GM19238 (cell line): ENCODE measurements at regions not wholly inside any gene's neighbourhood (a gene's known extent, or its start where the extent isn't known, plus 50 kb on each side); places are given as distances from the start of the nearest gene placed in this dataset.

ENCODE experiments used
- DNase-seq: peaks from one replicate; pipeline ENCODE4 v3.0.0; 2011; ENCODE audit warnings: low spot score; ENCODE audit not compliant: insufficient read length

DNA sequence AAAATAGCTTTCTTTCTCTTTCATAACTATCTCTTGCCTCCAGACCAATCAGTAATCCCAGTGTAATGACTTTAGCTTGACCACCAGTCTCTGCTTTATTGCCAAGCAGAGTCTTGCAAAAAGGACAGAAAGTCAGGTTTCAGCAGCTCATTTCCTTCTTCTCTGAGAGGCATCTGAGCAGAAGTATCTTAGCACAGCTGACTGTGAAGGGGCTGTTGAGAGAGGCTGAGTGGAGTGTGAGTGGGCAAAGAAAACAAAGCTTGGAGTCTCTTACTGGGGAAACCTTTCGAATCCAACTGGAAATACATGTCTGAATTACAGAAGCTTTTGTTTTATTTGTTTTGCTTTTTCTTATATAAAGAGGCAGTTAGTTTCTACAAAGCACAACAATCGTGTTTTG, 170.3 kb upstream of the IGFBP7 start:
- no peak for DNase-seq

DNA sequence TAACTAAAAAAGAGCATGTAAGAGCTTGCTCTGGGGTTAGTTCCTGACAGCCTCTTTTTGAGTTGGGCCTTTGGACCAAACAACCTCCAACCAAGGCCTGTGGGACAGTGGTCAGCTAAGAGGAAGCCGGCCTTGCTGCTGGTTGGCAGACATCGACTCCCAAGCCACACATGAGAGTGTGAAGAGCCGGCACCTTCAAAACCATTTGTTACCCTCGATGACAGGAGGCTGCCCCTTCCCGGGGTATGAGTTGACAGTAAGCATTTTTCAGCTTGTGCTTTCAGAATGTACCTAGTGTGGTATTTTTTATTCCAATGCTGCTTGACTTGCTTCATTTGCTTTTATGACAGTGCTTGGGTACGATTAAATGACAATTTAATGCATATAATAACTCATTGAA, 168.6 kb upstream of the IGFBP7 start:
- no peak for DNase-seq

DNA sequence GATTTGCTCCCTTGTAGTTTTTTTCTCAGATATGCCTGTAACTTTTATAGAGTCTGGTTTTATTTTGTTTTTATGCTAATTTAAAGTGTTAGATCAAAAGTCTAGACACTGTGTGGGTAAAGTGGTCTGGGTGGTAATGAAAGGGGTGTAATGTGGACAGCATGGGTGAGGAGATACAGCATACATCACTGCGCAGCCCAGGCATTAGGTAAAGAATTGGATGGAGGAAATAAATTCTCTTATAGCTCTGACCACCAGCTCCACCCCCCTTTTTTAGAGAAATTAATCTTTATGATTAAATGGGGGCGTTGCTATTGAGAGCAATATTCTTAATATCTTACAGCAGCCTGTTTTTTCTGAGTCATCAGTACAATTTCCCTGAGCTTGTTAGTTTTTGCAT, 163.9 kb upstream of the IGFBP7 start:
- DNase-seq, result no peak

DNA sequence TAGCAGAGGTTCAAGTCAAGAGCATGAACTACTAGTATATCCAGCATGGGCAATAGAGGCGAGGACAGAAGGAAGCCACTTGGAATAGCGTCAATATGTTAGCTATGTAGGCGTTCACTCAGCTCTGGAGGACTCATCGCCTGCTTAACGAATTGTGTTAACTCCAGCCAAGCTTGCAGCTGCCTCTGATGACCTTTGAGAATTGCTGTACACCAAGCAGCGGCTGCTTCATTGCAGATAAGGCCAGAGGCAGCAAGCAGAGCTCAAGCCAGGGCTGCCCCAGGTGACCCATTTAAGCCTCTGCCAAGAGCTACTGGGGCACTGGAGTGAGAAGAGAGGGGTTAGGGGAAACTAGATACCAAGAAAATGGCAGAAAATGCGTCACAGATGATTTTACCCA, 160.2 kb upstream of the IGFBP7 start:
- DNase-seq, result no peak

DNA sequence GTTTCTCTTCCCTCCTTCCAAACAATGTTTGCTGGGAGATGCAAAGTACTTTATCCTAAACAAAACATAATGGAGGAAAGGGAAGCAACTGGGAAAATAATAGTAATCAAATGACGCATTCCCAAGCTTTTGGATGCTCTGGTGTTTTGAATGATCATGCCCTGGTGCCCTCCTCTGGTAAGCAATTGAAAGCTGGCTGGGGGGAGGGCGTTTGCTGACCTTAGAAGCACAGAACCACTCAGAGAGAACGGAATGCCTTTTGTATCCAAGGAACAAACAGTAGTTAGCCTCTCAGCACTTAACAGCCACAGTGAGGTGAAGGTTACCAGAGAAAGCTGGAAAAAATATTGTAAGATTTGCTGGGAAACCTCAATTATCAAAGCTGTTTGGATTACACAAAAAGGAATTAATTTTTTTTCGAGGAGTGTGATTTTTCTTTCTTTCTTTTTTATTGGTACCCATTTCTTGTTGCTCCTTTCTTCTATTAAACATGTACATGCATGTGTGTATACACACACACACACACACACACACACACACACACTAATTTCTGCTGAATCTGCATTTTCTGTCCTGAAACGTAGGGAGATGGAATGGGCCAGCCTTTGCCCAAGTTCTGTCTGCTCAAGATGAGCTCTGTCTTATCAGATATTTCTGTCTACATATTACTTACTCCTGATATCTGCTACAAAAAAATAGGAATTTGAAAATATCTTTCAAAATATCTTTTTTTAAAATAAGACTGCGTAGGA, 155.8 kb upstream of the IGFBP7 start:
- no peak for DNase-seq

DNA sequence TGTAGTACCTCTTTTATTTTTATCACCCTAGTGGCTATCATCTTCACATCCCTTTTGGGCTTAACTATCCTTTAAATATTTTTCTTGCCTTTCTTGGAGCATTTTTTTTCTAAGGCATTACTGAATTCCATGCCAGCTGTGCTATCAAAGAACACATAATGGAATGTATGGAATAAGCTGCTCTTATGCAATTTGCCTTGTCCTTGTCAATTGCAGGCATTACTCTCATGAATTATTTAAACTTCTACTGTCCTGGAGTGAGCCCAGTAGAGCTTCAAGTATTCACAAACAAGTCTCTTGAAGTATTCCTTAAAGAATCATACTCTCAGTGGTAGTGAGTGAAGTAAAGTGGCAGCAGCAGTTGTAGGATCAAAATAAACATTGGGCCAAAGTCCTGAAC, 144.6 kb upstream of the IGFBP7 start:
- no peak for DNase-seq

DNA sequence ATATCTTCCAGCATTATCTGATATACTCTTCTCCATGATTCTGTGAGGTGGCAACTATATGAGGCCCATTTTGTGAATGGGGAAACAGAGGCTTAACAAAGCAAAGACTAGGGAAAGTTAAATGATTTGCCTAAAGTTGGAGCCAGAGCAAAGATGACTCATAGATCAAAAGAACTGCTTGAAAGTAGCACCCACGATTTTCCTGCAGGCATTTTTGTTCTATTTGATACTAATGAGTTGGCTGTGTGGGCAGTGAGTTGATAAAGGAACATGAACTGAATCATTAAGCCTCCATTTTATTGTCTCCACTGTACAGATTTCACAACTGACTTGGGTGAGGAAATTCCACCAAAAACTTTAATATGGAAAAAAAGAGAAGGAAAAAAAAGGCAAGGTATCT, 138.9 kb upstream of the IGFBP7 start:
- DNase-seq, result no peak

DNA sequence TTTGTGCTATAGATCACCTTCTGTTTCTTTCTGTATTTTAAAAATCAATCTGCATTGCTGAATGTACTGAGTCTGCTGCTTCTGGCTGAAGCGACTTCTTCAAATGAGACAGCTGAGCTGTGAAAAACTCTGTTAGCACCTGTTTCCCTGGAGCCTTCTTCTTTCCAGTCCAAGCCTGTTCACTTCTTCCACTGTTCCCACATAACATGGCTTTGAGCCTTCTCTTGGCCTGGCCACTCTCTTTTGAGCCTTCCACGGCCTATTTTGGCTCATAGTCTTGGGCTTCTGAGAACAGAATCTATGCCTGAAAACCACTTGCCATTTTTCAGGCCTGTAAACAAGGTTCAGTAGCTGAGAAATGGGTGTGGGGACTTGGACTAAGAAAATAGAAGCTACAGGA, 132.9 kb upstream of the IGFBP7 start:
- DNase-seq, result no peak

DNA sequence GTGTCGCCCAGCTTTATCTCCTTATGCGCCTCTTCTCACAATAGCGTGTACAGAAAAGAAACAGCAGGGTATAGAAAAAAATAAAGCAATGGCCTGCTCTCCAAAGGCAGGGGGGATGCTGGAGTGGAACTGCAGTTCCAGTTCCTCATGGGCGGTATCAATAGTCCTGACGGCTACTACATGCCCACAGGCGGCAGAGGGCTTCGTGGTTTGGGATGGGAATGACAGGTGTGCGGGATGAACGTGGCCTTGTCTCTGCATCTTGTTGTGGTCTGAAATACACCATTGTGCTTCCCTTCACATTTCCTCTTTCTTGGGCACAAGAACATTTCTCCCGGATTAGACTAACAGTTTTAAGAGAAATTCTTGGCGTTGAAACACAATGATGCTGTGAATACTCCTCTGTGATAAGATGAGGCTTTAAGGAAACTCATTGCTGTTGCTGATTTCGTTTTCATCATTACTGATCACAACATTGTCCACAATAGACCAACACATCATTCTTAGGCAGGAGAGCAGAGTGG, 124.1 kb upstream of the IGFBP7 start:
- DNase-seq, result no peak

DNA sequence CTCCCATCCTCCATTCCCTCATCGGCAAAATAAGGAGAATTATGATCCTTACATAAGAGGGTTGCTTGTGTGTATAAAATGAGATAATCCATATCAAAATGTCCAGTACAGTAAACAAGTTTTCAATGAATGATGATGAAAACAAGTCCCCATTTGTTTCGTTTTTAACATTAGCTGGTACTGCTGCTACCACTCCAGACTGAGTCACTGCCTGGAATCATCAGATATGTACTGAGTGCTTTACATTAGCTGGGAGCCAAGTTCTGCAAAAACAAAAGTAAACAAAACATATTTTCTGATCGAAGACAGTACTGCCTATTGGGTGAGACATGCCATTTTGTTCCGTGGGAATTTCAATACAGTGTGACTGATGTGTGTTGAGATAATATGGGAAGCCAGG, 123.2 kb upstream of the IGFBP7 start:
- DNase-seq, result no peak

DNA sequence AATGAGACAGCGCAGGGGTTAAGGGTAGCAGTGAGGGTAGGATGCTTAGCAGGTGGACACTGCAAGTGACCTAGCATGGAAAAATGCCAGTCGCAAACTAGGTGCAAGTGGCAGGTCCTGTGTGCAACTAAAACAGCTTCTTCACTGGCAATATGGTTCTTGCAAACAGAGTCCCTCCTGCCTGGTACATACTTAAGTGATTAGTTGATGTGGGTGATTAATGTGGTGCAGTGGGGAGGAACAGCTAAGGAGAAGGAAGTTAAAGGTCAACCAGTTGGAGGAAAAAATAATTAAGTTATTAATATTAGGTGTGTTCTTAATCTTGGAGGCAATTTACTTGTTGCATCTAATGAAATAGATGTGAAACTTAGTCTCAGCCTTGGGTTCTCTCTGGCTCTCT, 121.6 kb upstream of the IGFBP7 start:
- DNase-seq, result no peak

DNA sequence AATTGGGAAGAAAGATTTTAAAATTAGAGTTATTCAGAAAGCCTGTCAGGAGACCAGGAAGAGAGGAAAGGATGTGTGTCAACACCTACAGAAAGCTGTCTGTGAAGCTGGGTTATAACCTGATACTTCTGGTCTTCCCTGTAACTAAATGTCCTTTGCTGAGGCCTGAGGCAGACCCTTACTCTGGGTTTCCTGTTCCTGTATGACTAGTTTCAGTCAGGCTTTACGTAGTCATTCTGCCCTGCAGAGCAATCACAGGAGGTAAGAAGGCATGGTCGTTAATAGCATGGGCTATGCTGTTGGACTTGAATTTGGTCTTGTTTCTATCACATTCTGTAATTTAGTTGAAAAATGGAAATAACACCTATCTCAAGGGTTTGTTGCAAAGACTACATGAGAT, 110.5 kb upstream of the IGFBP7 start:
- DNase-seq, result no peak

DNA sequence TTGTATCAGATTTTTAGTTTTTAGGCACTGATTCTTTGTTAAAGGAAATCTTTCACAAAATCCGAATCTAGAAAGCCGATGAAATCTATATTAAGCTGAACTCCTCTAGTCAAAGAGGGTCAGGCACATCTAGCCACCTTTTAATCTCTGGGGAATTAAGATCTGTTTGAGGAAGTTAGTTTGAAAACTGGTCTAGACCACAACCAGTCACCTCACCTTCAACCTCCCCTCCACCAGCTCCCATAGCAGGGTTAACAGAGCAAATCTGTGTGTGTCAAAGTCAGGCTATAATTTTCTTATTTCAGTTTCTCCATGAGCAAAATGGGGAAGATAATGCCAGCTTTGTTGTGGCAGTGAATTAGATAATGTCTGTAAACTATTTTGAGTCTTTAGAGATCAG, 110.0 kb upstream of the IGFBP7 start:
- DNase-seq, result no peak

DNA sequence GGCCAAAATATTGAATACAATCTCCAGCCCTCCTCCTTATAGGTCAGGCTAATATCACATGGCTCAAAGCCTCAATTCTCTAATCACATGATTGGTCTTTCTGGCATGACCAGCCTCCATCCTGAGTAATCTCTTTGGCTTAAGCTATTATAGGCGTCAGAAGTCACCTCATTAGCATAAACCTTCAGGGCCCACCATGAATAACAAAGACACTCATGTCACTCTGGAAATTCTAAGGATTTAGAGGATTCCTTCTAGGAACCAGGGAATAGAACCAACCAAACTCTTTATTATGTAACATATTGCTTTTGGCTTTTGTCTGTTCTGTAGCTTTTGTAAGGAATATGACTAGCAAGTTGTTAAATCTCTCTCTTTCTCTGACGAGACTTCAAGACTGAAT, 109.2 kb upstream of the IGFBP7 start:
- no peak for DNase-seq

DNA sequence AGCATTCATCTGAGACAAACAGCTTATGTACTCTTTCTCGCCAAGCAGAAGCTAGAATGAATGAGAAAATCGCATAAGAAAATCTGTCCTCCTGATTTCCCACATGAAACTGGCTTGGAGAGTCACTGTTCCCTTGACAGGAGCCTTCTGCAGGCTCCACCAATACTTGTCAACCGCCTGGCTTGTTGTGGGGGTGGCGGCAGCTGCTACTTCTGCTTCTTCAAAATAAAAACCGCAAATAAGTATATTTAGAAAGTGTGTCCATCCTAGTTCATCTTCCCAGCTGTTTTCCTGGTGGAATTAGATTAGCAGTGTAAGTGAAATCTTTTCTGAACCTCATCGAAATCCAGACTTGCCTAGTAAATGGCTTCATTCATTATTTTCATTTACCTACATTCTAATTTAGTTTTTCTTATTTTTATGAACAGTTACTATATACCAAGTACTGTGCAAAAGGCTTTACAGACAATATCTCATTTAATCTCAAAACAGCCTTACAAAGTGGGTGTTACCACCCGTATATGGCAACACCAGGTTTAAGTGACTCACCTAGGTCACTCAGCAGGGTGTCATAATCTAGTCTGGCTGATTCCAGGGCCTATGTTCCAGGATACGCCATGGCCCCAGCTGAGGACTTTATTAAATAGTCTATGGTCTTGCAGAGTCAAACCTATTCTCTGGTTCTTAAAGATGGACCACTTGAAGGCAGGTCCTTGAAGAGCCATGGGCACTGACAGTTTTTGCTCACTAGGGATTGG, 104.6 kb upstream of the IGFBP7 start:
- no peak for DNase-seq

DNA sequence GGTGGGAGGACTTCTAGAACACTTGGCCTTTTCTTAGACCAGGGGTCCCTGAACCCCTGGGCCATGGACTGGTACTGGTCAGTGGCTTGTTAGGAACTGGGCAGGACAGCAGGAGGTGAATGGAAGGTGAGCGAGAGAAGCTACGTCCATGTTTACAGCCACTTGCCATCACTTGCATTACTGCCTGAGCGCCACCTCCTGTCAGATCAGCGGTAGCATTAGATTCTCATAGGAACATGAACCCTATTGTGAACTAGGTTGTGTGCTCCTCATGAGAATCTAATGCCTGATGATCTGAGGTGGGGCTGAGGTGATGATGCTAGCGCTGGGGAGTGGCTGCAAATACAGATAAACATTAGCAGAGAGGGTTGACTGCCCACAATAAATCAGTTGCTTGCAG, 100.9 kb upstream of the IGFBP7 start:
- DNase-seq, result no peak

DNA sequence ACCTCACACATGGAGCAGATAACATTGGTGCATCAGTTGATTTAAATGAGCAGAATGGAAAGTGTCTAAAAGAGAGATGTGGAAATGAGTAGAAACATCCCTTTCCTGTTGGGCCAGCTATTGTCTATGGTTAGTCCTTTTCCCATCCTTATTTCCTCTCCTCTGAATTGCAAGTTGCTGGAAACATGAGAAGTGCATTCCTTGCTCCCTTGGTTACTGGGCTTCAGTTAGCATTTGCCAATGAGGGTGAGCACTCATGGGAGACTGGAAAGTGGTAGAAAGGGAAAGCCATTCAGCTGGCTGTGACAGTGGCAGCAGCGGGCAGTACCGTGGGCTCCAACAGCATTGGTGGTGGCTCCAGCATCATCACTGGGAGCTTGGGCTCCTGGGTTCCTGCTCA, 96.0 kb upstream of the IGFBP7 start:
- no peak for DNase-seq

DNA sequence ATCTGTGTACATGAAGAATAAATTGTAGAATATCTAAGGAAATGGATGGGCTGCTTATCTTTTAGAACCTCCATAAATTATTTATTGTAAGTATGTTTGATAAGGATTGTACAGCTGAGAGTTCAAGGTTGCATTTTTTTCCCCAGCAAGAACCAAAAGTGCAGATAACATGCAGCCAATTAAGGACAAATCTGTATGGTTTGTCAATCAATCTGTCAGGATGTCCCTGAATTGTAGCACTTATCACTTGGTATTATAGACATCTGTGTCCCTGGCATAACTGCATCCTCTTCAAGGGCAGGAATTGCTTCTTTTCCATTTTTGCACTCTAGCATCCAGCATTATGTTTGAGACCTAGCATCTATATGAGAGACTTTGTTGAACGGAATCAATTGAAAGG, 95.4 kb upstream of the IGFBP7 start:
- no peak for DNase-seq

DNA sequence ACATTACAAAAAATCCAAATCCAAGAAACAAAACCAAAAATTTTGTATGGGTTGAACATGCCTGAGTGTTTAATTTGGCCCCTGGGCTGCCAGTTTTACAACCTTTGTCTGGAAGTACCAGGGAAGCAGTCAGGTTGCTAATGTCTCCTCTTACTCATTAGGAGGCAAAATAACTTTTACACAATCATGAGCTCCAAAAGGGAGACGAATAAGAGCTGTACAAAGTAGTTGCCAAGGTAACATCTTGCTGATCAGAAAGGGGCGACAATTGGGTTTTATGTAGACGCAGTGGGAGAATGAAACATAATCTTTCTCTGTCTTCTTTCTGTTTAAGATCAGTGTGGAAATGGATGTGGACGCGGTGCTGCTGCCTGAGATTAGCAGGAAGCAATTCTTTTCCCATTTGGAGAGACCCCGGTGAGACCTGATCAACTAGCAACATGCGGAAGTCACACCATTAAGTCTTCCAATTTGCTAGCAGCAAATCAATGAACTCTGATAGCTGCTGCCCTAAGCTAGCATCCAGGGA, 90.7 kb upstream of the IGFBP7 start:
- no peak for DNase-seq

DNA sequence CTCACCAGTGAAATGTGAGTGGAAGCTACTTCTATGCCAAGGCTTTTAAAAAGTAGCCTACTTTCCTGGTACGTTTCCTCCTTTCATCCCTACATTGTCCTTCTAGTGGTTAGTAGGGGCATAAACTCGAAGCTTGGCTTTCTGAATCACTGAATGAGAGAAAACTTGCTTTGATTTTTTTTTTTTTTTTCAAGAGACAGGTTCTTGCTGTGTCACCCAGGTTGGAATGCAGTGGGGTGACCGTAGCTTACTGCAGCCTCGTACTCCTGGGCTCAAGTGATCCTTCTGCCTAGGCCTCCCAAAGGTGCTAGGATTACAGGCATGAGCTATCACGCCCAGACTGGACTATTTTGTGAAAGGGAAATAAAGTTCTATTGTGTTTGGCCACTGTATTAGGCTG, 89.1 kb upstream of the IGFBP7 start:
- DNase-seq, result no peak

DNA sequence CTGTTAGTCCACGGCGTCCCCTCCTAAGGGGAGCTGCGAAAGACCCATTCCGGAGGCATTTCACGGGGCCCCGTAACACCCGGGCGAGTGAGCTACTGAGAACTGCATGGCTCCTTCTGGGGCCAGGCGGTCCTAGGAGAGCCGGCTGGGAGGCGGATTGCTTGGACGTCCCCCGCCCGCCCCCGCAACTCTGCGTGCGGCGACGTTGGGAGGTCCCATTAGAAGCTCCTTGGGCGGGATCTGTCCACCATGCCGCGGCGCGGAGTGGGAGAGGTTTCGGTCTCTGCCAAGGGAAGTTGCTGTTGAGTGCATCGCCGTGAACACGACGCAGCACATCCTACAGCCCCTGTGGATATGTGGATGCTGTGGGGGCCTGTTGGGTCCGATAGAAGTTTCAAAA, 85.4 kb upstream of the IGFBP7 start:
- no peak for DNase-seq

DNA sequence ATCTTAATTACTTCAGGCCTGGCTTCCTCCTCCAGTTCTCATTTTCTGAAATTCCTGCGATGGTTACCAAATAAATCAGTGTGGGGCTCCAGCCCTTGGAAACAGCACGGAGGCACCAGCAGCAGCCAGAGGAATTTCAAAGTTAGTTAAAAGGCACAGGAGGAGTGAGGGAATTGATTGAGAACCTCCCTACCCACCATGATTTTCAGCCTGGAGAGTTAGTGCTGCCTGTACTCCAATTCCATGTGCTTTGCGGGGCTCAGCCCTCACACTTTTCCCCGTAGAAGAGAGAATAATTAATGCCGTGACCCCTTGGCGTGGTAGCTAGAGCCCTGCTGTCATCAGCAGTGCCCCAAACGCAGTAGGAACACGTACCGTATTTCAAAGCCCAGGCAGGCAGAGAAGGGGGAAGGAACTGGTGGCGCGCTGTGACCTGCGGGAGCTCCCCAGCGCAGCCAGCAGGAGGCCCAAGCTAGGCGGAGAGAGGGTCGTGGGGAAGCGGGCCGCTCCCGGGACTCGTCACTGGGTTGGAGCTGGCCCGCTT, 84.0 kb upstream of the IGFBP7 start:
- no peak for DNase-seq
